ENCODE measurements at regions not wholly inside any gene's neighbourhood (a gene's known extent, or its start where the extent isn't known, plus 50 kb on each side); places are given as distances from the start of the nearest gene placed in this dataset.
A peak's percentile ranks its signal among the peaks of the same experiment; 100 is the strongest.

DNA sequence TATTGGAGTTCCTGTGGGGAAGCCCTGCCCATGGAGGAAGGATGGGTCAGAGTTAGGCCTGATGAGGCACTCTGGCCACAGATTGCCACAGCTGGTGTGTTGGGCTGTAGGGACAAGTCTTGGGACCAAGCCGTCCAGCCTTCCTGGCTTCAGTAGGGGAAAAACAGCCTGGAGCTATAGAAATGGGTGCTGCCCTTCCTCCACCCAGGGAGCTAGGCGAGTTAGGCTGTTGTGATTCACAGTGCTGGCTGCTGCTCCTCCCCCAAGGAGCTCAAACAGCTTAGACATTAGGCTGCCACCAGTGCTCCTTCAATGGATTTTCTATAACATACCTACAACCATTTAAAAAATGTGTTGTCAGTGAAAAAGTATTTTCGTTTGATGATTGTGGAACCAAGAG lies 274.3 kb downstream of the RPL10L start:
- Histone ChIP-seq H3K4me1 (no peaks in the 10 kb centered on the region), H3K27me3 (no peaks in the 10 kb centered on the region), H3K4me3 (no peak overlapping the region), H3K36me3 (no peaks in the 10 kb centered on the region), H3K27ac (no peak overlapping the region), H3K9me3 (peaks cover 0 to 6% (median 0%) of the 10 kb centered on the region in 4 donors)
- DNase-seq (ENCODE audit: low spot score in 2 of 2): no peak
- TF ChIP-seq POLR2A (IDR thresholded peaks at IDR 0.05) (no peak), EP300 (IDR thresholded peaks at IDR 0.05) (no peak)
- TF ChIP-seq, protein P1, sequence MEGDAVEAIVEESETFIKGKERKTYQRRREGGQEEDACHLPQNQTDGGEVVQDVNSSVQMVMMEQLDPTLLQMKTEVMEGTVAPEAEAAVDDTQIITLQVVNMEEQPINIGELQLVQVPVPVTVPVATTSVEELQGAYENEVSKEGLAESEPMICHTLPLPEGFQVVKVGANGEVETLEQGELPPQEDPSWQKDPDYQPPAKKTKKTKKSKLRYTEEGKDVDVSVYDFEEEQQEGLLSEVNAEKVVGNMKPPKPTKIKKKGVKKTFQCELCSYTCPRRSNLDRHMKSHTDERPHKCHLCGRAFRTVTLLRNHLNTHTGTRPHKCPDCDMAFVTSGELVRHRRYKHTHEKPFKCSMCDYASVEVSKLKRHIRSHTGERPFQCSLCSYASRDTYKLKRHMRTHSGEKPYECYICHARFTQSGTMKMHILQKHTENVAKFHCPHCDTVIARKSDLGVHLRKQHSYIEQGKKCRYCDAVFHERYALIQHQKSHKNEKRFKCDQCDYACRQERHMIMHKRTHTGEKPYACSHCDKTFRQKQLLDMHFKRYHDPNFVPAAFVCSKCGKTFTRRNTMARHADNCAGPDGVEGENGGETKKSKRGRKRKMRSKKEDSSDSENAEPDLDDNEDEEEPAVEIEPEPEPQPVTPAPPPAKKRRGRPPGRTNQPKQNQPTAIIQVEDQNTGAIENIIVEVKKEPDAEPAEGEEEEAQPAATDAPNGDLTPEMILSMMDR (IDR thresholded peaks at IDR 0.05): no peak
- 74 to 87% methylated on average over 3 of the region's 3 CpGs for WGBS, 2 donors

DNA sequence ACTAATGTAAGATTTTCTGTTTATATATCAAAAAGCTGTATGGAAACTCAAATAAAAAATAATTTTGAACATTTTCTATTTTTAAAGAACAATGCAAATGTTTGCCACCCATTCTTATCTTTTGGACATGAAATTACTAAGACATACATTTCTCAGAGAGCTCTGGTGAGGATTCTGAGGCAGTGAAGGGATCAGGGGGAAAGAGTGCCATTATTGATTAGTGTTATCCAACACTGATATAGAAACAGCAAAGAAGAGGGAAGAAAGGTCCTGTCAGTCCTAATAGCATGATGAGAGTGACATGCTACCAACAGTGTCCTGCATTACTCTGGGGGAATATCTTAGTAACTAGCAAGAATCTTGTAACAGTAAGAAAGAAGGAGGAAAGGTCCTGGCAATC lies 282.2 kb downstream of the RPL10L start:
- DNase-seq (ENCODE audit: low spot score in 2 of 2): no peak
- H3K36me3 ChIP-seq: no peaks in the 10 kb centered on the region
- H3K27ac ChIP-seq: no peak overlapping the region
- TF ChIP-seq EP300 (IDR thresholded peaks at IDR 0.05): no peak
- no peak for TF ChIP-seq POLR2A (IDR thresholded peaks at IDR 0.05)
- TF ChIP-seq, protein P1 (IDR thresholded peaks at IDR 0.05): no peak
- H3K4me1 ChIP-seq: no peaks in the 10 kb centered on the region
- H3K9me3 ChIP-seq: peaks cover 0 to 7% (median 0%) of the 10 kb centered on the region in 4 donors
- no peak overlapping the region for H3K4me3 ChIP-seq
- no peaks in the 10 kb centered on the region for H3K27me3 ChIP-seq

DNA sequence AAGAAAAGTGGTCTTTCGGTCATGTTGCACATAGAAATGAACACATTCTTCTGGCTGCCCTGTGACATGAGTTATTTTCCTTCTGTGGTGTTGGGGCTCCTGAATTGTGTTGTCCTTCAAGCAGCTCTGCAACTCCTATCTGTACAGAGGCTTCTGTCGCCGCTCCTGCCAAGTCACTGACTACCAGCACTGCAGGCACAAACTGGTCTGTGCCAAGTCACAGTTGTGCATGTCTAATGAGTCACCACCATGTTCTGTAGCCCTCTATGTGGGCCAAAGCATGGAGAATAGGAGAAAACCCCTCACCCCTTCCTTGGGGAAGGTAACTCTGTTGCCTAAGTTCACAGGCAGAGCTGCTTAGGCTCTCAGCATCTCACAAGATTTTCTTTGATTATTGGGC lies 283.3 kb downstream of the RPL10L start:
- TF ChIP-seq EP300 (IDR thresholded peaks at IDR 0.05) (no peak), POLR2A (IDR thresholded peaks at IDR 0.05) (no peak)
- TF ChIP-seq, protein P1 (IDR thresholded peaks at IDR 0.05): no peak
- Histone ChIP-seq H3K4me3 (no peak overlapping the region), H3K4me1 (no peaks in the 10 kb centered on the region), H3K27ac (no peak overlapping the region), H3K27me3 (no peaks in the 10 kb centered on the region), H3K9me3 (peaks cover 0 to 7% (median 0%) of the 10 kb centered on the region in 4 donors), H3K36me3 (no peaks in the 10 kb centered on the region)
- DNase-seq (ENCODE audit: low spot score in 2 of 2): no peak
- WGBS, 2 donors: 48 to 64% methylated on average over 3 of the region's 3 CpGs

DNA sequence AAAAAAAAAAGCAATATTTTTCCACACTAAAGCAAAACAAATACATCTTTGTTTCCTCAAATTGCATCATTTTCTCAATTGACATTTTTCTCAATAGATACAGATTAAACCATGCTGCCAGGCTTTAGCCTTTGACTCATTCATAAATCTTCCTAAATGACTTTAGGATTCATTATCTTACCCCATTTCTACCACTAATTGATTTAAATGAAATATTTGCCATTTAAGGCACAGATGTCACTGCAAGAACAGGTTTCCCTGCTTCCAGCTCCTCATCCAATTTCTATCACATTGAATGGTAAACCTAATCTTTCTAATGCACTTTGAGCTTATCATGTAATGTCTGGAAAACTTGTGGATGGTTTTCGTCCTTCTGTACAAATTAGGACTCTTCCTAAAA lies 298.7 kb downstream of the RPL10L start:
- Histone ChIP-seq H3K27ac (no peak overlapping the region), H3K27me3 (no peaks in the 10 kb centered on the region), H3K4me3 (no peak overlapping the region), H3K4me1 (no peaks in the 10 kb centered on the region), H3K9me3 (no peaks in the 10 kb centered on the region), H3K36me3 (no peaks in the 10 kb centered on the region)
- TF ChIP-seq EP300 (IDR thresholded peaks at IDR 0.05) (no peak), POLR2A (IDR thresholded peaks at IDR 0.05) (no peak)
- TF ChIP-seq, protein P1 (IDR thresholded peaks at IDR 0.05): no peak
- no peak for DNase-seq (ENCODE audit: low spot score in 2 of 2)
- 83 to 88% methylated on average over 1 of the region's 1 CpG for WGBS, 2 donors

DNA sequence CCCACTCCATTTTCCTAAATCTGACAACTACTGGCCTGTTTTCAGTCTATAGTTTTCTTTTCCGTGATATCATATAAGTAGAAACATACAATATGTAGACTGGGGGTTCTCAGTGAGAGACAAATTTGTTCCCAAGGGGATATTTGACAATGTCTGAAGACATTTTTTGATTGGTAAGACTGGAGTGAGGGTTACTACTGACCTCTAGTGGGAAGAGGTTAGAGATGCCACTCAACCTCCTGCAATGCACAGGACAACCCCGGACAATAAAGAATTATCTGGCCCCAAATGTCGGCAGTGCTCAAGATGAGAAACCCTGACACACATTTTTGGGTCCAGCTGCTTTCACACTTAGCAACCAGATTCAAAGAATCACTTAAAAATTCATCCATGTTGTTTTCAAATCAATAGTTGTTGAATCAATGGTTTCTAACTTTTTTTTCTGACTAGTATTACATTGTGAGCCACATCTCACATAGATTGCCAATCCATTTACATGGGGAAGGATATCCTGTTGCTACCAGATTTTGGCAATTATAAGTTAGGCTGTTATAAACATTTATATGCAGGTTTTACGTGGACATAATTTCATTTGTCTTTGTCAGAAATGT lies 307.1 kb downstream of the RPL10L start:
- no peak for TF ChIP-seq EP300 (IDR thresholded peaks at IDR 0.05)
- TF ChIP-seq, protein P1 (IDR thresholded peaks at IDR 0.05): peak in 2 of 5 experiments; percentile 12 to 28
- no peaks in the 10 kb centered on the region for H3K36me3 ChIP-seq
- WGBS, 2 donors: 57 to 73% methylated on average over 4 of the region's 4 CpGs

More for the DNA sequence above, 307.1 kb downstream of the RPL10L start:
- Histone ChIP-seq H3K9me3 (no peaks in the 10 kb centered on the region), H3K4me3 (no peak overlapping the region), H3K4me1 (no peaks in the 10 kb centered on the region), H3K27ac (no peak overlapping the region), H3K27me3 (no peaks in the 10 kb centered on the region)
- DNase-seq (ENCODE audit: low spot score in 2 of 2): no peak
